ENCODE measurements at regions not wholly inside any gene's neighbourhood (a gene's known extent, or its start where the extent isn't known, plus 50 kb on each side); places are given as distances from the start of the nearest gene placed in this dataset.

DNA sequence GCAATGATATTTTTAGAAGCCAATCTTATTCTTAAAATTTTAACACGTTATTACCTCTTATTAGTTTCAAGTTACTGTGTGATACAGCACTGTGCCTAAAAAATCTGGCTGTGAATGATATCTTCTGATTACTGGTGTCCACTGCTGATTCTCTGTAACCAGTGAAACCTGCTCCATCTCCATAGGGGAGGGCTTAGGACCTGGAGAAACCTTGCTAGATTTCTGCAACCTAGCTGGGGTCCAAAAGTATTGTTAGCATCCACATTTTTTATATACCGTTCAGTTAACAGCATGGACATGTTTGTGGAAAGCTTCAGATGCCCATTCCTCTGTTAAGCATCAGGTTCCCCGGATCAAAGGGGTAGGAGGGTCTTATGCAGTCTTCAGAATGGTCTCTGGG is 193.9 kb upstream of the TOPAZ1 start:
- Histone ChIP-seq H3K27ac (no peak overlapping the region), H3K36me3 (replicated peaks; ENCODE audit: insufficient read depth, low read depth) (no peaks in the 10 kb centered on the region), H3K79me2 (no peaks in the 10 kb centered on the region), H3K27me3 (no peaks in the 10 kb centered on the region), H3K4me1 (ENCODE audit: insufficient read depth) (no peaks in the 10 kb centered on the region), H3K9me3 (ENCODE audit: low read depth) (no peaks in the 10 kb centered on the region), H3K9me2 (replicated peaks; ENCODE audit: insufficient read depth) (no peaks in the 10 kb centered on the region), H2AFZ (no peak overlapping the region), H3K4me2 (no peak overlapping the region), H3K4me3 (no peak overlapping the region), H4K20me1 (ENCODE audit: insufficient read depth, poor library complexity, severe bottlenecking) (no peaks in the 10 kb centered on the region)
- DNase-seq (ENCODE audit: low spot score): no peak
- TF ChIP-seq EZH2phosphoT487 (IDR thresholded peaks at IDR 0.05; ENCODE audit: low read depth, severe bottlenecking, unreplicated experiment): no peak
- no peak for TF ChIP-seq EZH2 (IDR thresholded peaks at IDR 0.05; ENCODE audit: borderline replicate concordance)
- TF ChIP-seq CTCF (IDR thresholded peaks at IDR 0.05; ENCODE audit: poor library complexity): no peak
- WGBS (ENCODE audit: low lambda C conversion rate, missing lambda C conversion rate): 74% methylated on average over 3 of the region's 3 CpGs

- 30% methylated on average over 3 of the region's 3 CpGs for WGBS (ENCODE audit: low lambda C conversion rate, missing lambda C conversion rate)
- no peaks in the 10 kb centered on the region for H3K79me2 ChIP-seq
- no peaks in the 10 kb centered on the region for H3K9me3 ChIP-seq (ENCODE audit: low read depth)
- H2AFZ ChIP-seq: no peak overlapping the region
- TF ChIP-seq EZH2phosphoT487 (IDR thresholded peaks at IDR 0.05; ENCODE audit: low read depth, severe bottlenecking, unreplicated experiment) (no peak), EZH2 (IDR thresholded peaks at IDR 0.05; ENCODE audit: borderline replicate concordance) (no peak), CTCF (IDR thresholded peaks at IDR 0.05; ENCODE audit: poor library complexity) (no peak)
- no peaks in the 10 kb centered on the region for H3K36me3 ChIP-seq (replicated peaks; ENCODE audit: insufficient read depth, low read depth)
- no peak for DNase-seq (ENCODE audit: low spot score)
- H3K27me3 ChIP-seq: no peaks in the 10 kb centered on the region
- no peaks in the 10 kb centered on the region for H4K20me1 ChIP-seq (ENCODE audit: insufficient read depth, poor library complexity, severe bottlenecking)
- no peaks in the 10 kb centered on the region for H3K4me1 ChIP-seq (ENCODE audit: insufficient read depth)
- no peak overlapping the region for H3K4me2 ChIP-seq
- no peak overlapping the region for H3K27ac ChIP-seq
- H3K4me3 ChIP-seq: no peak overlapping the region
- H3K9me2 ChIP-seq (replicated peaks; ENCODE audit: insufficient read depth): no peaks in the 10 kb centered on the region
Measured at GRCh38 chr3:44048196-44048924, 193.3 kb upstream of the TOPAZ1 start.

- no peaks in the 10 kb centered on the region for H3K27me3 ChIP-seq
- no peak overlapping the region for H2AFZ ChIP-seq
- no peaks in the 10 kb centered on the region for H3K36me3 ChIP-seq (replicated peaks; ENCODE audit: insufficient read depth, low read depth)
- no peak overlapping the region for H3K4me2 ChIP-seq
- TF ChIP-seq CTCF (IDR thresholded peaks at IDR 0.05; ENCODE audit: poor library complexity): no peak
- TF ChIP-seq EZH2phosphoT487 (IDR thresholded peaks at IDR 0.05; ENCODE audit: low read depth, severe bottlenecking, unreplicated experiment): no peak
- TF ChIP-seq EZH2 (IDR thresholded peaks at IDR 0.05; ENCODE audit: borderline replicate concordance): no peak
- H3K9me2 ChIP-seq (replicated peaks; ENCODE audit: insufficient read depth): no peaks in the 10 kb centered on the region
- WGBS (ENCODE audit: low lambda C conversion rate, missing lambda C conversion rate): 86% methylated on average over 2 of the region's 2 CpGs
- H3K79me2 ChIP-seq: no peaks in the 10 kb centered on the region
- H3K9me3 ChIP-seq (ENCODE audit: low read depth): no peaks in the 10 kb centered on the region
- no peak for DNase-seq (ENCODE audit: low spot score)
- H3K4me1 ChIP-seq (ENCODE audit: insufficient read depth): no peaks in the 10 kb centered on the region
- no peaks in the 10 kb centered on the region for H4K20me1 ChIP-seq (ENCODE audit: insufficient read depth, poor library complexity, severe bottlenecking)
- H3K4me3 ChIP-seq: no peak overlapping the region
- no peak overlapping the region for H3K27ac ChIP-seq
Measured at GRCh38 chr3:44048949-44049348, 192.7 kb upstream of the TOPAZ1 start.

All from hepatocyte (in vitro differentiated cells).